NCI-H526 treated with DMSO at 0.1 percent for 48 hours (cell line): ENCODE measurements at regions not wholly inside any gene's neighbourhood (a gene's known extent, or its start where the extent isn't known, plus 50 kb on each side); places are given as distances from the start of the nearest gene placed in this dataset.

Experiments
- DNase-seq: peaks from one replicate; lab custom pipeline; 2025; lab: John Stamatoyannopoulos, UW

GRCh38 chr1:213647864-213648650 is 339.7 kb upstream of the PROX1 start:
- DNase-seq = no peak

GRCh38 chr1:213649373-213649772 is 338.4 kb upstream of the PROX1 start:
- no peak for DNase-seq

GRCh38 chr1:213650603-213651002 is 337.2 kb upstream of the PROX1 start:
- DNase-seq = no peak

- no peak for DNase-seq
Observed at GRCh38 chr1:213651077-213651476, 336.7 kb upstream of the PROX1 start.

GRCh38 chr1:213652109-213652508 is 335.7 kb upstream of the PROX1 start:
- no peak for DNase-seq

- DNase-seq = no peak
Observed at GRCh38 chr1:213656039-213656438, 331.7 kb upstream of the PROX1 start.

- DNase-seq = no peak
Observed at GRCh38 chr1:213656503-213656902, 331.3 kb upstream of the PROX1 start.

GRCh38 chr1:213657013-213657412 is 330.8 kb upstream of the PROX1 start:
- DNase-seq = no peak

GRCh38 chr1:213657879-213658278 is 329.9 kb upstream of the PROX1 start:
- no peak for DNase-seq

GRCh38 chr1:213658457-213658856 is 329.3 kb upstream of the PROX1 start:
- no peak for DNase-seq

- DNase-seq = no peak
Observed at GRCh38 chr1:213659580-213660547, 327.9 kb upstream of the PROX1 start.

- DNase-seq = no peak
Observed at GRCh38 chr1:213661302-213661701, 326.5 kb upstream of the PROX1 start.

- DNase-seq = no peak
Observed at GRCh38 chr1:213666113-213666512, 321.7 kb upstream of the PROX1 start.

GRCh38 chr1:213666922-213667321 is 320.9 kb upstream of the PROX1 start:
- DNase-seq = no peak

- DNase-seq = no peak
Observed at GRCh38 chr1:213669512-213669911, 318.3 kb upstream of the PROX1 start.

GRCh38 chr1:213669964-213670691 is 317.6 kb upstream of the PROX1 start:
- peak; percentile 23 for DNase-seq

GRCh38 chr1:213670692-213671023 is 317.1 kb upstream of the PROX1 start:
- no peak for DNase-seq

GRCh38 chr1:213675043-213675442 is 312.7 kb upstream of the PROX1 start:
- no peak for DNase-seq

GRCh38 chr1:213676736-213677135 is 311.0 kb upstream of the PROX1 start:
- no peak for DNase-seq

GRCh38 chr1:213678348-213678747 is 309.4 kb upstream of the PROX1 start:
- DNase-seq = no peak

- no peak for DNase-seq
Observed at GRCh38 chr1:213678753-213679152, 309.0 kb upstream of the PROX1 start.

GRCh38 chr1:213679153-213679552 is 308.6 kb upstream of the PROX1 start:
- no peak for DNase-seq
